OCI-LY7 (cell line): ENCODE measurements at regions not wholly inside any gene's neighbourhood (a gene's known extent, or its start where the extent isn't known, plus 50 kb on each side); places are given as distances from the start of the nearest gene placed in this dataset.
"Not testable (repeated sequence)": the region's sequence is repeated elsewhere in the genome, so short reads cannot be mapped to it uniquely, and the experiment has no call there.

Experiments
- EZH2phosphoT487 ChIP-seq: fragments of 200-600 bp; sonication (generic); IDR thresholded peaks from 2 replicates; pipeline ENCODE4 v1.6.1; 2018; ENCODE audit warnings: low read depth, borderline replicate concordance, mild to moderate bottlenecking, mixed run types, antibody characterized with exemption, low read length, moderate library complexity, mixed read lengths
- TF ChIP-seq, protein P1 (sequence below): fragments of 200-600 bp; sonication (generic); conservative IDR thresholded peaks from 2 replicates; pipeline ENCODE4 v1.5.1; 2014; ENCODE audit warnings: mild to moderate bottlenecking, antibody characterized with exemption, low read length, moderate library complexity, mixed read lengths

DNA sequence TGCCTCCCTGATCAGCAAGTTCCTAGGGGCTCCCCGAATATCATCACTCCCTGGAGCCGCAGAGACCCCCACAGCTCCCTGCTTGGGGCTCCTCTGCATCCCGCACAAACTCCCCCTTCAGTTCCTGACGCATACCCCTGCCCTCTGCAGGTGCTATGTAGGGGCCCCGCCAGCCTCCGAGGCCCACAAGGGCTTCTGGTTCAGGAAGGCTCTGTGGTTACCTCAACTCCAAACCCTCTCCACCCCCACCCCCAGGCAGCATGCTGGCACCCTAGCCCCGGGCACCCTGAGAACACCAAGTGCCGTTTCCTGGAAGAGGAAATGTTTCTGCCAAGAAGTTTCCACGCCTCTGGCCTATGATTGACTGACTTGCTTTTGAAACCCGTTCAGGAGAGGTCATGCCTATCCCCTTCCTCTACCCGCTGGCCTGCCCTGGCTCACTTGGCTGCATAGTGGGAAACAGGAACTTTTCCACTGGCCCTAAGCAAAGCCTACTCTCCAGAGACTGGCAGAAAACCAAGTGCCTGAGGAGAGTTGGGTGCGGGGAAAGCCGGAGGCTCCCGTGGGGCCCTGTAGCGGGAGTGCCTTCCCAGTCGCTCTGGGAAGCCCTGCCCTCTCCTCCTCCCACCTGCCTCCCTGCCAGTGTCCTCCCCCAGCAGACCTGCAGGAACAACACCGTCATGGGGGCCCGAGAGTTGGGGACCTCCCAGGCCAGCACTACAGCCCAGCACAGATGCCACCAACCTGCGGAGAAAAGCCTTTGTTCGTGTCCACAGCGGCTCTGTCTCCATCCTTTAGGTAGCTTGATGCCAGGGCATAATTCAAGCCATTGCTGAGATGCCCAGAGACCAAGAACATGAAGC lies 4084.2 kb upstream of the TPTE start:
- TF ChIP-seq, protein P1, sequence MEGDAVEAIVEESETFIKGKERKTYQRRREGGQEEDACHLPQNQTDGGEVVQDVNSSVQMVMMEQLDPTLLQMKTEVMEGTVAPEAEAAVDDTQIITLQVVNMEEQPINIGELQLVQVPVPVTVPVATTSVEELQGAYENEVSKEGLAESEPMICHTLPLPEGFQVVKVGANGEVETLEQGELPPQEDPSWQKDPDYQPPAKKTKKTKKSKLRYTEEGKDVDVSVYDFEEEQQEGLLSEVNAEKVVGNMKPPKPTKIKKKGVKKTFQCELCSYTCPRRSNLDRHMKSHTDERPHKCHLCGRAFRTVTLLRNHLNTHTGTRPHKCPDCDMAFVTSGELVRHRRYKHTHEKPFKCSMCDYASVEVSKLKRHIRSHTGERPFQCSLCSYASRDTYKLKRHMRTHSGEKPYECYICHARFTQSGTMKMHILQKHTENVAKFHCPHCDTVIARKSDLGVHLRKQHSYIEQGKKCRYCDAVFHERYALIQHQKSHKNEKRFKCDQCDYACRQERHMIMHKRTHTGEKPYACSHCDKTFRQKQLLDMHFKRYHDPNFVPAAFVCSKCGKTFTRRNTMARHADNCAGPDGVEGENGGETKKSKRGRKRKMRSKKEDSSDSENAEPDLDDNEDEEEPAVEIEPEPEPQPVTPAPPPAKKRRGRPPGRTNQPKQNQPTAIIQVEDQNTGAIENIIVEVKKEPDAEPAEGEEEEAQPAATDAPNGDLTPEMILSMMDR, result not testable (repeated sequence)
- not testable (repeated sequence) for TF ChIP-seq EZH2phosphoT487
